IPS DF 19.7 (cell line): ENCODE measurements at regions not wholly inside any gene's neighbourhood (a gene's known extent, or its start where the extent isn't known, plus 50 kb on each side); places are given as distances from the start of the nearest gene placed in this dataset.
"Not testable (repeated sequence)": the region's sequence is repeated elsewhere in the genome, so short reads cannot be mapped to it uniquely, and the experiment has no call there.

Experiments used
- DNase-seq: peaks from one replicate; pipeline ENCODE4 v3.0.0-alpha.2; 2013; ENCODE audit warnings: low read depth, low spot score

- not testable (repeated sequence) for DNase-seq
Measured at GRCh38 chr2:131309833-131310232, 54.1 kb downstream of the RAB6D start.

- DNase-seq = peak; percentile 3
Measured at GRCh38 chr2:131300153-131300552, 63.8 kb downstream of the RAB6D start.

DNA sequence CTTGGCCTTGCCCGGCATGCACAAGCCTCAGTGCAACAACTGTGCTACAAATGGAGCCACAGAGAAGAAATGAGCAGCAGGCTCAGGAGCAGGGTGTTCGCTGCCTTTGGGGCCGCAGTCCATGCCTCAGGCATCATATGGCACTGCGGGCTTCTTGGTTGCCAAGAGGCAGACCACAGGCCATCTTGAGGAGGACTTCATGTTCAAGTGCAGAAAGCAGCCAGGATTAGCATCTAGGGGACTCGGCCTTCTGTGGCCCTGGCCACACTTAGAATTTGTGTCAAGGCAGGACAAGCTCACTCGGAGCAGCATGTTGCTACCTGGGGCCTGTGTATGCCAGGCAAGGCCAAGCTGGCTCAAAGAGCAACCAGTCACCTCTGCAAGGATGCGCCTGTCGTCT is 68.5 kb downstream of the POTEE start:
- not testable (repeated sequence) for DNase-seq

GRCh38 chr2:131277289-131277688 is 68.0 kb downstream of the POTEE start:
- DNase-seq = not testable (repeated sequence)

- DNase-seq = not testable (repeated sequence)
Measured at GRCh38 chr2:131272019-131272418, 62.7 kb downstream of the POTEE start.

- not testable (repeated sequence) for DNase-seq
Measured at GRCh38 chr2:131264034-131264433, 54.7 kb downstream of the POTEE start.
